Endothelial cell of umbilical vein (primary cell): ENCODE measurements at regions not wholly inside any gene's neighbourhood (a gene's known extent, or its start where the extent isn't known, plus 50 kb on each side); places are given as distances from the start of the nearest gene placed in this dataset.

ENCODE experiments used
- EZH2 ChIP-seq: IDR thresholded peaks from 2 replicates; pipeline ENCODE4 v1.6.1; 2012; ENCODE audit warnings: borderline replicate concordance, low read depth, mild to moderate bottlenecking, moderate library complexity, low read length, inconsistent platforms; ENCODE audit not compliant: severe bottlenecking
- JUN ChIP-seq: IDR thresholded peaks from 2 replicates; pipeline ENCODE4 v1.6.1; 2011; ENCODE audit warnings: borderline replicate concordance, low read depth; ENCODE audit not compliant: insufficient read length, insufficient read depth
- MYC ChIP-seq: IDR thresholded peaks from one replicate; pipeline ENCODE4 v1.6.1; 2011; ENCODE audit warnings: mild to moderate bottlenecking, low read depth, low read length
- POLR2A ChIP-seq: IDR thresholded peaks from 2 replicates; pipeline ENCODE4 v1.6.1; 2012; ENCODE audit warnings: low read depth, mild to moderate bottlenecking, control low read depth, low read length

DNA sequence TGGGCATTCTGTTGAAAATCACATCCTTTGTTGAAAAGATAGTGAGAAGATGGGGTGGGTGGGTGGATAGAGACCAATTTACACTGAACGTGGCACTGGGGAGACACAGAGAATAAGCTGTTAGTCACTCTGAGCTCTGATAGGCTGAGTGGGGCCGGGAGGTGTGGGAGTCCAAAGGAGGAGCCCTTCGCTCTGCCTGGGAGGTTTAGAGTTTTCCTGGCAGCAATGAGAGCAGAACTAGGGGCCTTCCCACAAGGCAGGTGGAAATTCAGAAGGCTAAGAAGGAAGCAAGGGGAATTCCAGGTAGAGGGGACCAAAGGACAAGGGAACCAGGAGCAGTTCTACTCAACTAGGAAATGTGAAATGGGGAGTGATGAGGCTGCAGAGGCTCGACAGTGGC lies 272.7 kb downstream of the RPLP1 start:
- TF ChIP-seq JUN (no peak), EZH2 (no peak), POLR2A (no peak), MYC (no peak)
